ENCODE measurements at regions not wholly inside any gene's neighbourhood (a gene's known extent, or its start where the extent isn't known, plus 50 kb on each side); places are given as distances from the start of the nearest gene placed in this dataset.

GRCh38 chr15:93722165-93722564 is 509.2 kb upstream of the MCTP2 start:
- no peak for DNase-seq (ENCODE audit: low read depth)

- DNase-seq (ENCODE audit: low read depth) = no peak
Measured at GRCh38 chr15:93720607-93721006, 510.8 kb upstream of the MCTP2 start.

- DNase-seq (ENCODE audit: low read depth) = no peak
Measured at GRCh38 chr15:93719921-93720351, 511.4 kb upstream of the MCTP2 start.

GRCh38 chr15:93716615-93717231 is 514.6 kb upstream of the MCTP2 start:
- DNase-seq (ENCODE audit: low read depth) = no peak

- no peak for DNase-seq (ENCODE audit: low read depth)
Measured at GRCh38 chr15:93709708-93710107, 521.7 kb upstream of the MCTP2 start.

- DNase-seq (ENCODE audit: low read depth) = no peak
Measured at GRCh38 chr15:93708724-93709445, 522.5 kb upstream of the MCTP2 start.

GRCh38 chr15:93707751-93708150 is 523.6 kb upstream of the MCTP2 start:
- no peak for DNase-seq (ENCODE audit: low read depth)

- no peak for DNase-seq (ENCODE audit: low read depth)
Measured at GRCh38 chr15:93706495-93707292, 524.7 kb upstream of the MCTP2 start.

- DNase-seq (ENCODE audit: low read depth) = no peak
Measured at GRCh38 chr15:93705753-93706455, 525.5 kb upstream of the MCTP2 start.

- no peak for DNase-seq (ENCODE audit: low read depth)
Measured at GRCh38 chr15:93703092-93703739, 528.1 kb upstream of the MCTP2 start.

- no peak for DNase-seq (ENCODE audit: low read depth)
Measured at GRCh38 chr15:93700051-93700450, 531.3 kb upstream of the MCTP2 start.

GRCh38 chr15:93694033-93694432 is 537.3 kb upstream of the MCTP2 start:
- no peak for DNase-seq (ENCODE audit: low read depth)

- no peak for DNase-seq (ENCODE audit: low read depth)
Measured at GRCh38 chr15:93683651-93684050, 547.7 kb upstream of the MCTP2 start.

- DNase-seq (ENCODE audit: low read depth) = no peak
Measured at GRCh38 chr15:93671387-93671943, 559.9 kb upstream of the MCTP2 start.

GRCh38 chr15:93670931-93671330 is 560.4 kb upstream of the MCTP2 start:
- DNase-seq (ENCODE audit: low read depth) = no peak

GRCh38 chr15:93664213-93664956 is 567.0 kb upstream of the MCTP2 start:
- DNase-seq (ENCODE audit: low read depth) = no peak

GRCh38 chr15:93662162-93662885 is 569.0 kb upstream of the MCTP2 start:
- DNase-seq (ENCODE audit: low read depth) = no peak

GRCh38 chr15:93658026-93658816 is 569.2 kb upstream of the RGMA start:
- DNase-seq (ENCODE audit: low read depth) = no peak

GRCh38 chr15:93656041-93656440 is 567.0 kb upstream of the RGMA start:
- no peak for DNase-seq (ENCODE audit: low read depth)

Data from LHCN-M2 (cell line).